Stimulated activated CD4-positive, alpha-beta T cell treated with anti-CD3 and anti-CD28 coated beads, TNF-alpha, amount 100 ng/mL, for 24 hours (primary cell): ENCODE measurements at regions not wholly inside any gene's neighbourhood (a gene's known extent, or its start where the extent isn't known, plus 50 kb on each side); places are given as distances from the start of the nearest gene placed in this dataset.

Experiments used
- DNase-seq, 3 experiments: peaks; one replicate each; pipeline ENCODE4 v3.0.0-alpha.2; 2020; ENCODE audit warnings: low read depth in 3 of 3

GRCh38 chr4:163966612-163967011 is 472.1 kb downstream of the TMA16 start:
- DNase-seq: no peak

- no peak for DNase-seq
Observed at GRCh38 chr4:163967263-163967662, 472.8 kb downstream of the TMA16 start.

GRCh38 chr4:163967710-163968109 is 473.2 kb downstream of the TMA16 start:
- no peak for DNase-seq

GRCh38 chr4:163969291-163969690 is 474.8 kb downstream of the TMA16 start:
- DNase-seq: no peak

GRCh38 chr4:163976588-163976987 is 482.1 kb downstream of the TMA16 start:
- no peak for DNase-seq

- DNase-seq: no peak
Observed at GRCh38 chr4:163988391-163988790, 493.9 kb downstream of the TMA16 start.

- DNase-seq: no peak
Observed at GRCh38 chr4:163988865-163989264, 494.4 kb downstream of the TMA16 start.

- no peak for DNase-seq
Observed at GRCh38 chr4:163991298-163991865, 496.9 kb downstream of the TMA16 start.

GRCh38 chr4:164009435-164009834 is 514.9 kb downstream of the TMA16 start:
- DNase-seq: no peak

GRCh38 chr4:164011791-164012190 is 517.3 kb downstream of the TMA16 start:
- DNase-seq: no peak

- DNase-seq: no peak
Observed at GRCh38 chr4:164012396-164013027, 518.0 kb downstream of the TMA16 start.

GRCh38 chr4:164021947-164022346 is 527.5 kb downstream of the TMA16 start:
- no peak for DNase-seq

GRCh38 chr4:164023214-164023613 is 528.7 kb downstream of the TMA16 start:
- DNase-seq: no peak

- DNase-seq: no peak
Observed at GRCh38 chr4:164027805-164028204, 533.3 kb downstream of the TMA16 start.

GRCh38 chr4:164039482-164039881 is 545.0 kb downstream of the TMA16 start:
- DNase-seq: no peak

GRCh38 chr4:164056426-164057142 is 562.1 kb downstream of the TMA16 start:
- no peak for DNase-seq

GRCh38 chr4:164058776-164059445 is 564.4 kb downstream of the TMA16 start:
- DNase-seq: no peak

GRCh38 chr4:164060456-164060855 is 566.0 kb downstream of the TMA16 start:
- DNase-seq: no peak

- no peak for DNase-seq
Observed at GRCh38 chr4:164068392-164068791, 573.9 kb downstream of the TMA16 start.

GRCh38 chr4:164070625-164071024 is 576.1 kb downstream of the TMA16 start:
- no peak for DNase-seq

GRCh38 chr4:164081371-164081770 is 586.9 kb downstream of the TMA16 start:
- no peak for DNase-seq

- no peak for DNase-seq
Observed at GRCh38 chr4:164081801-164082200, 587.3 kb downstream of the TMA16 start.

GRCh38 chr4:164087733-164088132 is 593.2 kb downstream of the TMA16 start:
- DNase-seq: no peak
